ENCODE measurements at regions not wholly inside any gene's neighbourhood (a gene's known extent, or its start where the extent isn't known, plus 50 kb on each side); places are given as distances from the start of the nearest gene placed in this dataset.

DNA sequence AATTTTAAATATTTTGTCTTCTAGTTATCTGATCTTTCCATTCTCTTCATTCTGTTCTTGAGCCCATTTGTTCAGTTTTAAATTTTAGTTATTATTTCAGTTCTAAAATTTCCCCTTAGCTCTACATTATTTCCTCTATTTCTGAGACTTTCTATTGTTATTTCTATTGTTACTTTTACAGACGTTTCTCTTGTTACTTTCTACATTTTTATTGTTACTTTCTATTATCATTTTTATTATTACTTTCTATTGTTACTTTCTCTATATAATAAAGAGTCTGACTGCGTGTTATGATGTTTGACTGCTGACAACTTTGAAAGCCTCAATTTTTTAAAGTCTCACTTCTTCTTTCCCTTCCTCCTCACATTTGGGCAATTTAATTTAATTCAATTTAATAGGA, 915.7 kb upstream of the PCDH20 start:
- TF ChIP-seq NFRKB (IDR thresholded peaks at IDR 0.05) (peak; percentile 15; the same call in 1 of the 2 replicates), LEF1 (IDR thresholded peaks at IDR 0.05; ENCODE audit: borderline replicate concordance) (no peak), SUZ12 (IDR thresholded peaks at IDR 0.05) (peak; percentile 57; the same call in 1 of the 2 replicates)
- DNase-seq (ENCODE audit: extremely low spot score), result no peak
- ChIA-PET POLR2A (no interaction called here), CTCF (no interaction called here)

DNA sequence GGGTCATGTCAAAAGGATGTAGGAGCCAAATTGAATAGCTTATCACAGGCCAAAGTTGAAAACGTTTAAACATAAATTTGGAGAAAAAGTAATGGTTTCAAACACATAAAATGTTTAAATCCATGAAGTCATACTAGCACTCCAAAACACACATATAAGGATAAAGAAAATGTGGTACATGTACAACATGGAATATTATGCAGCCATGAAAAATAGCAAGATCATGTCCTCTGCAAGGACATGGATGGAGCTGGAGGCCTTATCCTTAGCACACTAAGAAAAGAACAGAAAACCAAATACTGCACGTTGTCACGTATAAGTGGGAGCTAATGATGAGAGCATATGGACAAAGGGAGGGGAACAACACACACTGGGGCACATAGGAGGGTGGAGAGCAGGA, 911.7 kb upstream of the PCDH20 start:
- CTCF ChIA-PET, result interaction anchor here (0.6 to 1.1 kb wide), 4 partner anchors 10 to 185 kb away, joined by 3 to 4 read pairs (median 3); no protein-coding TSS in a partner anchor
- POLR2A ChIA-PET, result no interaction called here
- TF ChIP-seq CTBP1 (IDR thresholded peaks at IDR 0.05; ENCODE audit: borderline replicate concordance), result no peak
- TF ChIP-seq, protein P1, sequence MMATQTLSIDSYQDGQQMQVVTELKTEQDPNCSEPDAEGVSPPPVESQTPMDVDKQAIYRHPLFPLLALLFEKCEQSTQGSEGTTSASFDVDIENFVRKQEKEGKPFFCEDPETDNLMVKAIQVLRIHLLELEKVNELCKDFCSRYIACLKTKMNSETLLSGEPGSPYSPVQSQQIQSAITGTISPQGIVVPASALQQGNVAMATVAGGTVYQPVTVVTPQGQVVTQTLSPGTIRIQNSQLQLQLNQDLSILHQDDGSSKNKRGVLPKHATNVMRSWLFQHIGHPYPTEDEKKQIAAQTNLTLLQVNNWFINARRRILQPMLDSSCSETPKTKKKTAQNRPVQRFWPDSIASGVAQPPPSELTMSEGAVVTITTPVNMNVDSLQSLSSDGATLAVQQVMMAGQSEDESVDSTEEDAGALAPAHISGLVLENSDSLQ (IDR thresholded peaks at IDR 0.05), result no peak
- no peak for TF ChIP-seq HDGF (IDR thresholded peaks at IDR 0.05; ENCODE audit: borderline replicate concordance)
- no peak for TF ChIP-seq FOXM1 (IDR thresholded peaks at IDR 0.05; ENCODE audit: borderline replicate concordance)
- no peak for DNase-seq (ENCODE audit: extremely low spot score)

GRCh38 chr13:62324842-62325241, 909.2 kb upstream of the PCDH20 start:
- ChIA-PET CTCF (no interaction called here), POLR2A (no interaction called here)
- TF ChIP-seq FOXK2 (IDR thresholded peaks at IDR 0.05), result no peak
- no peak for TF ChIP-seq TARDBP (IDR thresholded peaks at IDR 0.05)
- TF ChIP-seq SP1 (IDR thresholded peaks at IDR 0.05), result no peak
- no peak for DNase-seq (ENCODE audit: extremely low spot score)

- no peak for TF ChIP-seq SUZ12 (IDR thresholded peaks at IDR 0.05)
- POLR2A ChIA-PET, result no interaction called here
- no peak for DNase-seq (ENCODE audit: extremely low spot score)
- CTCF ChIA-PET, result interaction anchor here (3.1 kb wide), 1 partner anchor 36 kb away, joined by 21 read pairs; no protein-coding TSS in a partner anchor
Measured at GRCh38 chr13:62321895-62322294, 906.2 kb upstream of the PCDH20 start.

GRCh38 chr13:62321139-62321538, 905.5 kb upstream of the PCDH20 start:
- CTCF ChIA-PET, result interaction anchor here (1.0 to 3.1 kb wide), 2 partner anchors 37 to 201 kb away, joined by 3 to 21 read pairs; no protein-coding TSS in a partner anchor

DNA sequence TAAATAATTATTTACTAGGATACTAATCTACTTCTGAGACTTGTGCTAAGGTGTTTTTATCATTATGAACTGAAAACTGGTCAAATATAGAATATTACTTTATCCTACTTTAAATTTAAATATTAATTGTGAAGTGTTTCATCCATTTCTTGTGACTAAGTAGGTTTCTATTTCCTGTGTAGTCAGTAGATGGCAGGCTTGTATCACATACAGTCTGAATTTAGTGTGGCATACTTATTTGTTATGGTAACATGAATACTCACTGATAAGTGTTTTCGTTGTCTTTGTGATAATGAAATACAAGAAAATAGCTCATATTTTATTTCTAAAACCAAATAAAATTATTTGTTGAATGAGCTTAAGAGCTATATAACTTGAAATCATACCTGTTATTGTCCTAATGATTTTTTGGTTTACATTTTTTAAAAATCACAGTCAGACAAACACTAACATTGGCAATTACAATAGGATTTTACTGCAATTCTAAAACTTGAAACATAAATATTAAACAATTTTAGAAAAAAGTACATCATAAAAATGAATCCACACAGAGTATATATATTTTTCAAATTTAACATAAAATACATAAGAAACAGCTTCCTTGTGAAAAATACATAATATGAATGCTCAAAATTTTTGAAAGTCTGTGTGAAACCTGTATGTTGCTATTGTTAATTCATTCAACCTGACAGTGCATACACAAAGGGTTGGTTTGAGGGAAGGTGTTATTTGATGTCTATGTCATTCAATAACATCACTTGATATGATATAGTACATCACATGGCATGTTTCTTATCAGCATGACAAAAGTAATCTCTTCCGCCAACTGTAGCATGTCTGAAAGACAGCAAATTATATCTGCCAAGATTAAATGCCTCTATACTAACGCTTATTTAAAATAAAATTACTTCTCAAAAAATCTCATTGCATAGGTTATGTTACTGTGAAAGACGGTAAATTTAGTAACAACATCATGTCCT, 904.8 kb upstream of the PCDH20 start:
- ChIA-PET POLR2A (no interaction called here), CTCF (interaction anchor here (0.6 to 3.1 kb wide), 8 partner anchors 10 to 735 kb away, joined by 3 to 21 read pairs (median 4); no protein-coding TSS in a partner anchor)
- peak; percentile 73 for DNase-seq (ENCODE audit: extremely low spot score)
- TF ChIP-seq TARDBP (IDR thresholded peaks at IDR 0.05) (no peak), NFRKB (IDR thresholded peaks at IDR 0.05) (0 out of 2 replicates have a peak, but pooled peaks have one; percentile 20), L3MBTL2 (conservative IDR thresholded peaks at IDR 0.05) (no peak), SUZ12 (IDR thresholded peaks at IDR 0.05) (no peak; the same call in 1 of the 2 replicates), HDGF (IDR thresholded peaks at IDR 0.05; ENCODE audit: borderline replicate concordance) (no peak), SP1 (IDR thresholded peaks at IDR 0.05) (no peak), FOXA1 (IDR thresholded peaks at IDR 0.05) (no peak), LEF1 (IDR thresholded peaks at IDR 0.05; ENCODE audit: borderline replicate concordance) (no peak), BHLHE40 (IDR thresholded peaks at IDR 0.05; ENCODE audit: borderline replicate concordance) (no peak), FOXM1 (IDR thresholded peaks at IDR 0.05; ENCODE audit: borderline replicate concordance) (no peak; the same call in 1 of the 2 replicates), ELF4 (IDR thresholded peaks at IDR 0.05) (no peak), CTBP1 (IDR thresholded peaks at IDR 0.05; ENCODE audit: borderline replicate concordance) (no peak), ZNF384 (IDR thresholded peaks at IDR 0.05) (0 out of 2 replicates have a peak, but pooled peaks have one; percentile 29), FOXK2 (IDR thresholded peaks at IDR 0.05) (no peak; the same call in 1 of the 2 replicates), ARNT (IDR thresholded peaks at IDR 0.05) (no peak)
- TF ChIP-seq, protein P1 (IDR thresholded peaks at IDR 0.05), result no peak; the same call in 1 of the 2 replicates

More at GRCh38 chr13:62321139-62321538, 905.5 kb upstream of the PCDH20 start:
- POLR2A ChIA-PET, result no interaction called here
- TF ChIP-seq SUZ12 (IDR thresholded peaks at IDR 0.05), result no peak
- no peak for TF ChIP-seq CTBP1 (IDR thresholded peaks at IDR 0.05; ENCODE audit: borderline replicate concordance)
- no peak for TF ChIP-seq NFRKB (IDR thresholded peaks at IDR 0.05)
- TF ChIP-seq FOXK2 (IDR thresholded peaks at IDR 0.05), result no peak
- TF ChIP-seq FOXA1 (IDR thresholded peaks at IDR 0.05), result no peak
- TF ChIP-seq TARDBP (IDR thresholded peaks at IDR 0.05), result no peak
- no peak for TF ChIP-seq ARNT (IDR thresholded peaks at IDR 0.05)
- TF ChIP-seq BHLHE40 (IDR thresholded peaks at IDR 0.05; ENCODE audit: borderline replicate concordance), result no peak
- TF ChIP-seq HDGF (IDR thresholded peaks at IDR 0.05; ENCODE audit: borderline replicate concordance), result no peak
- no peak for TF ChIP-seq SP1 (IDR thresholded peaks at IDR 0.05)
- TF ChIP-seq LEF1 (IDR thresholded peaks at IDR 0.05; ENCODE audit: borderline replicate concordance), result no peak
- no peak for TF ChIP-seq L3MBTL2 (conservative IDR thresholded peaks at IDR 0.05)
- no peak for TF ChIP-seq ELF4 (IDR thresholded peaks at IDR 0.05)
- no peak for TF ChIP-seq FOXM1 (IDR thresholded peaks at IDR 0.05; ENCODE audit: borderline replicate concordance)
- TF ChIP-seq, protein P1 (IDR thresholded peaks at IDR 0.05), result no peak
- no peak for TF ChIP-seq ZNF384 (IDR thresholded peaks at IDR 0.05)
- no peak for DNase-seq (ENCODE audit: extremely low spot score)

Measured in HEK293T (cell line).